IMR-90 (cell line): ENCODE measurements at regions not wholly inside any gene's neighbourhood (a gene's known extent, or its start where the extent isn't known, plus 50 kb on each side); places are given as distances from the start of the nearest gene placed in this dataset.

ENCODE experiments used
- ATAC-seq: fragments of 200-7000 bp; cut with Tn5 transposase; 2 replicates; pipeline ENCODE4 v1.9.1; 2020; ENCODE audit warnings: low read depth, mild to moderate bottlenecking, moderate library complexity
- BruUV-seq: library from RNA; stranded (reverse); fragments of 400-500 nt; replicated peaks from 2 replicates; lab custom pipeline; 2021; lab: Mats Ljungman, UMichigan
- CTCF ChIA-PET: fragments of 300-600 bp; formaldehyde crosslinking; extraction: SDS; loops from one replicate; lab custom pipeline; 2021; ENCODE audit warnings: antibody characterized with exemption; lab: Yijun Ruan, JAX
- POLR2A ChIA-PET: fragments of 300-600 bp; sonication (Branson Sonifier 250); formaldehyde crosslinking; loops from one replicate; lab custom pipeline; 2022; ENCODE audit warnings: antibody characterized with exemption; ENCODE audit not compliant: unreplicated experiment; lab: Charles Lee
- DNase-seq: peaks from one replicate; pipeline ENCODE4 v3.0.0; 2013
- H2AFZ ChIP-seq: replicated peaks from 2 replicates; pipeline ENCODE3; 2013; ENCODE audit warnings: low read length, mild to moderate bottlenecking; ENCODE audit not compliant: poor library complexity
- H2AK5ac ChIP-seq: 2 replicates; pipeline ENCODE4 v1.6.1; 2013; ENCODE audit warnings: low read depth, low read length, inconsistent platforms
- H2AK9ac ChIP-seq: replicated peaks from 2 replicates; pipeline ENCODE3; 2013; ENCODE audit warnings: mild to moderate bottlenecking, low read depth, low read length, moderate library complexity; ENCODE audit not compliant: poor library complexity
- H2BK120ac ChIP-seq: 2 replicates; pipeline ENCODE4 v1.6.1; 2013; ENCODE audit warnings: low read depth, low read length, inconsistent platforms
- H2BK15ac ChIP-seq: 3 replicates; pipeline ENCODE4 v1.6.1; 2013; ENCODE audit warnings: low read depth, low read length, inconsistent platforms
- H2BK20ac ChIP-seq: 2 replicates; pipeline ENCODE4 v1.6.1; 2013; ENCODE audit warnings: low read depth, mild to moderate bottlenecking, inconsistent platforms, low read length, moderate library complexity
- H2BK5ac ChIP-seq: 2 replicates; pipeline ENCODE4 v1.6.1; 2013; ENCODE audit warnings: mild to moderate bottlenecking, low read depth, low read length, inconsistent platforms; ENCODE audit not compliant: poor library complexity, severe bottlenecking
- H3K14ac ChIP-seq: replicated peaks from 2 replicates; pipeline ENCODE4 v1.6.1; 2013; ENCODE audit warnings: low read depth, low read length, inconsistent platforms
- H3K18ac ChIP-seq: 2 replicates; pipeline ENCODE4 v1.6.1; 2013; ENCODE audit warnings: low read depth, low read length, control low read depth
- H3K23ac ChIP-seq: 2 replicates; pipeline ENCODE4 v1.6.1; 2013; ENCODE audit warnings: low read depth, low read length, inconsistent platforms
- H3K27ac ChIP-seq: 2 replicates; pipeline ENCODE4 v1.5.1; 2013; ENCODE audit warnings: mild to moderate bottlenecking, control low read depth, low read length; ENCODE audit not compliant: insufficient read depth
- H3K27me3 ChIP-seq: 2 replicates; pipeline ENCODE4 v1.6.1; 2013; ENCODE audit warnings: low read length; ENCODE audit not compliant: control insufficient read depth, insufficient read depth
- H3K36me3 ChIP-seq: 2 replicates; pipeline ENCODE4 v1.6.1; 2013; ENCODE audit warnings: low read length, mixed read lengths; ENCODE audit not compliant: control insufficient read depth, insufficient read depth
- H3K4ac ChIP-seq: 2 replicates; pipeline ENCODE4 v1.6.1; 2013; ENCODE audit warnings: low read depth, low read length, inconsistent platforms
- H3K4me1 ChIP-seq: 2 replicates; pipeline ENCODE4 v1.6.1; 2013; ENCODE audit warnings: low read length, mixed read lengths; ENCODE audit not compliant: control insufficient read depth, insufficient read depth
- H3K4me2 ChIP-seq: 2 replicates; pipeline ENCODE4 v1.6.1; 2013; ENCODE audit warnings: low read depth, mild to moderate bottlenecking, control low read depth, low read length, moderate library complexity
- H3K4me3 ChIP-seq: 2 replicates; pipeline ENCODE4 v1.5.1; 2013; ENCODE audit warnings: low read depth, mild to moderate bottlenecking, control low read depth, low read length, moderate library complexity; ENCODE audit not compliant: insufficient read depth
- H3K56ac ChIP-seq: 2 replicates; pipeline ENCODE4 v1.6.1; 2013; ENCODE audit warnings: low read length, inconsistent platforms; ENCODE audit not compliant: insufficient read depth; ENCODE audit errors: extremely low read depth
- H3K79me1 ChIP-seq, 2 experiments: 2 replicates each; pipeline ENCODE4 v1.6.1; 2013; ENCODE audit warnings: low read length in 2 of 2, inconsistent platforms in 1 of 2, low read depth in 1 of 2
- H3K9ac ChIP-seq: 2 replicates; pipeline ENCODE4 v1.6.1; 2013; ENCODE audit warnings: low read depth, low read length, control low read depth
- H3K9me1 ChIP-seq: 2 replicates; pipeline ENCODE4 v1.6.1; 2013; ENCODE audit warnings: low read length, inconsistent platforms; ENCODE audit not compliant: insufficient read depth
- H3K9me3 ChIP-seq: 2 replicates; pipeline ENCODE4 v1.6.1; 2013; ENCODE audit warnings: low read length; ENCODE audit not compliant: control insufficient read depth, insufficient read depth
- H4K20me1 ChIP-seq: 2 replicates; pipeline ENCODE4 v1.6.1; 2013; ENCODE audit warnings: low read length, inconsistent platforms; ENCODE audit not compliant: insufficient read depth
- H4K5ac ChIP-seq: 2 replicates; pipeline ENCODE4 v1.6.1; 2013; ENCODE audit warnings: mild to moderate bottlenecking, low read depth, low read length, control low read depth
- H4K8ac ChIP-seq, 2 experiments: 2 replicates each; pipeline ENCODE4 v1.6.1; 2013; ENCODE audit warnings: low read depth in 2 of 2, low read length in 2 of 2, control low read depth in 1 of 2, inconsistent platforms in 1 of 2
- H4K91ac ChIP-seq: 2 replicates; pipeline ENCODE4 v1.6.1; 2013; ENCODE audit warnings: low read depth, low read length, inconsistent platforms; ENCODE audit not compliant: insufficient read depth
- BHLHE40 ChIP-seq: fragments of 150-350 bp; IDR thresholded peaks from 2 replicates; pipeline ENCODE4 v1.6.1; 2016; ENCODE audit warnings: mild to moderate bottlenecking, low read depth, low read length
- CEBPB ChIP-seq: IDR thresholded peaks from 2 replicates; pipeline ENCODE4 v1.6.1; 2012; ENCODE audit warnings: low read depth, low read length, improper control_type of control experiment
- CHD1 ChIP-seq: IDR thresholded peaks from 2 replicates; pipeline ENCODE4 v1.6.1; 2012; ENCODE audit warnings: low read depth, low read length, improper control_type of control experiment
- FOS ChIP-seq: fragments of 150-350 bp; IDR thresholded peaks from 2 replicates; pipeline ENCODE4 v1.6.1; 2016; ENCODE audit warnings: low read depth, low read length
- MAFK ChIP-seq: IDR thresholded peaks from 2 replicates; pipeline ENCODE4 v1.6.1; 2012; ENCODE audit warnings: low read depth, low read length, improper control_type of control experiment
- MAZ ChIP-seq: IDR thresholded peaks from 2 replicates; pipeline ENCODE4 v1.6.1; 2012; ENCODE audit warnings: low read depth, mild to moderate bottlenecking, low read length, improper control_type of control experiment, moderate library complexity, borderline replicate concordance
- MXI1 ChIP-seq: IDR thresholded peaks from 2 replicates; pipeline ENCODE4 v1.6.1; 2012; ENCODE audit warnings: low read depth, mild to moderate bottlenecking, low read length, moderate library complexity, borderline replicate concordance
- NFE2L2 ChIP-seq: fragments of 150-350 bp; IDR thresholded peaks from 2 replicates; pipeline ENCODE4 v1.6.1; 2016; ENCODE audit warnings: low read depth, mild to moderate bottlenecking, low read length
- POLR2A ChIP-seq: IDR thresholded peaks from 2 replicates; pipeline ENCODE4 v1.6.1; 2012; ENCODE audit warnings: mild to moderate bottlenecking, low read depth, low read length
- RAD21 ChIP-seq: IDR thresholded peaks from 2 replicates; pipeline ENCODE4 v1.6.1; 2012; ENCODE audit warnings: low read length, improper control_type of control experiment
- RCOR1 ChIP-seq: IDR thresholded peaks from 2 replicates; pipeline ENCODE4 v1.6.1; 2012; ENCODE audit warnings: mild to moderate bottlenecking, low read length, improper control_type of control experiment; ENCODE audit not compliant: insufficient replicate concordance
- RFX5 ChIP-seq: IDR thresholded peaks from 2 replicates; pipeline ENCODE4 v1.8.0; 2012; ENCODE audit warnings: low read depth, mild to moderate bottlenecking, low read length, moderate library complexity
- SMC3 ChIP-seq: fragments of 150-350 bp; IDR thresholded peaks from 2 replicates; pipeline ENCODE4 v1.6.1; 2016; ENCODE audit warnings: low read depth, mild to moderate bottlenecking, antibody characterized with exemption, low read length, moderate library complexity
- WGBS, 2 experiments: methylation state at CpG; one replicate each; pipeline versions ENCODE4 v1.1.5 to v1.1.7; 2013; ENCODE audit warnings: missing lambda C conversion rate in 2 of 2; ENCODE audit not compliant: insufficient read length in 1 of 2; ENCODE audit errors: extremely low coverage in 2 of 2; 5-methylcytosine and 5-hydroxymethylcytosine counted together
- dilution Hi-C: fragments of 300-500 bp; cut with HindIII; formaldehyde crosslinking; loops from one replicate; pipeline ENCODE4 v1.14.3; 2018; ENCODE audit warnings: low sequenced_read_pairs; ENCODE audit not compliant: unreplicated experiment
- in situ Hi-C: fragments of 300-500 bp; cut with MboI; formaldehyde crosslinking; loops from 3 replicates; pipeline ENCODE4 v1.14.3; 2019; ENCODE audit warnings: low sequenced_read_pairs, inconsistent platforms, mixed read lengths
- intact Hi-C: fragments of 100-400 bp; cut with micrococcal nuclease; formaldehyde crosslinking; loops from 2 replicates; pipeline ENCODE4 v1.10.0; 2022
- TF ChIP-seq, protein P1 (sequence below): fragments of 150-350 bp; IDR thresholded peaks from 2 replicates; pipeline ENCODE4 v1.6.1; 2016; ENCODE audit warnings: low read depth, mild to moderate bottlenecking, low read length, moderate library complexity, borderline replicate concordance
- TF ChIP-seq, protein P2 (sequence below): conservative IDR thresholded peaks from 2 replicates; pipeline ENCODE4 v1.5.1; 2012; ENCODE audit warnings: mild to moderate bottlenecking, low read depth, low read length, improper control_type of control experiment
- TF ChIP-seq, protein P3 (sequence below): fragments of 150-350 bp; IDR thresholded peaks from 2 replicates; pipeline ENCODE4 v1.6.1; 2017; ENCODE audit warnings: mild to moderate bottlenecking, antibody characterized with exemption, low read length, low read depth

DNA sequence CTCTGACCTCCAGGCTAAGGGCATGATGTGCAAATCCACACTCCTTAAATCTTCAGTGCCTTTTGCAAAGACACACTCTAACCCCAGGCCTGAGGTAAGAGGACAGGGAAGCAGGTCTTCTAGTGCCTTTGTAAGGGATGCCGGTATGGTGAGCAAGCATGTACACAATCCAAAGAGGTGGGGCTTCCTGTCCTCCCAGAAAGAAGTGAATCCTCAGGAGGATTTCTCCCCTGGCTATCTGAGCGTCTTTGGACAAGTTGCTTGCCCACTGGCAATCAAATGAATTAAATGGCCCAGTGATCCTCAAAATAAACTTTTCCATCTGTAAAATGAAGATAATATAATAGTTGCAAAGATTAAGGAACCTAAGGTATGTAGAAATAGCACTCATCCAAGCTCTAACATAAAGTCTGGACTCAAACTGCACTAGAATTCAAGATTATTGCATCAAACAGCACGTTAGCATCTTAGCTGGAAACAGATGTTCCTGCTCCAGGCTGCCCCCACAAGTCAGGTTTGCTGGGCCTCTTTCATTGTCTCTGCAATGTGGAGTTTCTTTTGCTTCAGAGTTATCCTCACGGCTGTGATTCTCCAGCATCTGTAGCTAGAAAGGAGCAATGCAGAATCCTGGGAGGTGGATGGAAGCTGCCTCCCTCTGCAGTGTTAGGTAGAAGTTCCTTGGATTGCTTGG, 249.6 kb downstream of the TSHZ3 start:
- no TSS peak for BruUV-seq
- CTCF ChIA-PET = no interaction called here
- 57% methylated on average over 1 of the region's 4 CpGs; no CpG with 5 or more reads in 1 of the 2 experiments for WGBS, 2 experiments

More for the DNA sequence above, 249.6 kb downstream of the TSHZ3 start:
- Histone ChIP-seq H2BK20ac (no peak overlapping the region), H3K27me3 (no peaks in the 10 kb centered on the region; the same call in 1 of the 2 replicates), H3K14ac (no peak overlapping the region), H4K91ac (no peak overlapping the region), H3K4me3 (no peak overlapping the region), H3K23ac (no peak overlapping the region), H3K4me2 (no peak overlapping the region), H3K79me1 (no peaks in the 10 kb centered on the region), H3K36me3 (no peaks in the 10 kb centered on the region), H2AFZ (no peak overlapping the region), H3K4me1 (peaks cover 2% of the 10 kb centered on the region; the same call in 1 of the 2 replicates), H3K27ac (no peak overlapping the region), H4K20me1 (no peaks in the 10 kb centered on the region), H3K9me3 (no peaks in the 10 kb centered on the region), H2BK5ac (no peak overlapping the region), H3K4ac (no peak overlapping the region), H2AK9ac (no peak overlapping the region), H4K8ac (no peak overlapping the region), H2BK15ac (no peak overlapping the region), H3K9ac (no peak overlapping the region), H4K5ac (no peak overlapping the region), H2BK120ac (no peak overlapping the region), H2AK5ac (no peak overlapping the region), H3K18ac (no peak overlapping the region), H3K9me1 (no peaks in the 10 kb centered on the region), H3K56ac (no peak overlapping the region)
- TF ChIP-seq, protein P1, sequence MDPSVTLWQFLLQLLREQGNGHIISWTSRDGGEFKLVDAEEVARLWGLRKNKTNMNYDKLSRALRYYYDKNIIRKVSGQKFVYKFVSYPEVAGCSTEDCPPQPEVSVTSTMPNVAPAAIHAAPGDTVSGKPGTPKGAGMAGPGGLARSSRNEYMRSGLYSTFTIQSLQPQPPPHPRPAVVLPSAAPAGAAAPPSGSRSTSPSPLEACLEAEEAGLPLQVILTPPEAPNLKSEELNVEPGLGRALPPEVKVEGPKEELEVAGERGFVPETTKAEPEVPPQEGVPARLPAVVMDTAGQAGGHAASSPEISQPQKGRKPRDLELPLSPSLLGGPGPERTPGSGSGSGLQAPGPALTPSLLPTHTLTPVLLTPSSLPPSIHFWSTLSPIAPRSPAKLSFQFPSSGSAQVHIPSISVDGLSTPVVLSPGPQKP = no peak
- TF ChIP-seq MAFK (no peak), NFE2L2 (no peak), POLR2A (no peak), RCOR1 (no peak), RFX5 (no peak), BHLHE40 (no peak), MAZ (no peak), FOS (no peak), SMC3 (no peak), CHD1 (no peak), MXI1 (no peak), RAD21 (no peak), CEBPB (no peak)
- TF ChIP-seq, protein P2, sequence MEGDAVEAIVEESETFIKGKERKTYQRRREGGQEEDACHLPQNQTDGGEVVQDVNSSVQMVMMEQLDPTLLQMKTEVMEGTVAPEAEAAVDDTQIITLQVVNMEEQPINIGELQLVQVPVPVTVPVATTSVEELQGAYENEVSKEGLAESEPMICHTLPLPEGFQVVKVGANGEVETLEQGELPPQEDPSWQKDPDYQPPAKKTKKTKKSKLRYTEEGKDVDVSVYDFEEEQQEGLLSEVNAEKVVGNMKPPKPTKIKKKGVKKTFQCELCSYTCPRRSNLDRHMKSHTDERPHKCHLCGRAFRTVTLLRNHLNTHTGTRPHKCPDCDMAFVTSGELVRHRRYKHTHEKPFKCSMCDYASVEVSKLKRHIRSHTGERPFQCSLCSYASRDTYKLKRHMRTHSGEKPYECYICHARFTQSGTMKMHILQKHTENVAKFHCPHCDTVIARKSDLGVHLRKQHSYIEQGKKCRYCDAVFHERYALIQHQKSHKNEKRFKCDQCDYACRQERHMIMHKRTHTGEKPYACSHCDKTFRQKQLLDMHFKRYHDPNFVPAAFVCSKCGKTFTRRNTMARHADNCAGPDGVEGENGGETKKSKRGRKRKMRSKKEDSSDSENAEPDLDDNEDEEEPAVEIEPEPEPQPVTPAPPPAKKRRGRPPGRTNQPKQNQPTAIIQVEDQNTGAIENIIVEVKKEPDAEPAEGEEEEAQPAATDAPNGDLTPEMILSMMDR = no peak
- TF ChIP-seq, protein P3, sequence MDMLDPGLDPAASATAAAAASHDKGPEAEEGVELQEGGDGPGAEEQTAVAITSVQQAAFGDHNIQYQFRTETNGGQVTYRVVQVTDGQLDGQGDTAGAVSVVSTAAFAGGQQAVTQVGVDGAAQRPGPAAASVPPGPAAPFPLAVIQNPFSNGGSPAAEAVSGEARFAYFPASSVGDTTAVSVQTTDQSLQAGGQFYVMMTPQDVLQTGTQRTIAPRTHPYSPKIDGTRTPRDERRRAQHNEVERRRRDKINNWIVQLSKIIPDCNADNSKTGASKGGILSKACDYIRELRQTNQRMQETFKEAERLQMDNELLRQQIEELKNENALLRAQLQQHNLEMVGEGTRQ = no peak
- dilution Hi-C loops (no loop called here), in situ Hi-C loops (no loop called here), intact Hi-C loops (no loop called here)
- DNase-seq (no peak), ATAC-seq (no peak)
- POLR2A ChIA-PET = no interaction called here
